GM19328 (cell line): ENCODE measurements at regions not wholly inside any gene's neighbourhood (a gene's known extent, or its start where the extent isn't known, plus 50 kb on each side); places are given as distances from the start of the nearest gene placed in this dataset.

Experiments
- ATAC-seq: cut with Tn5 transposase; IDR thresholded peaks from one replicate; pipeline ENCODE4 v1.9.1; 2021; ENCODE audit warnings: mild to moderate bottlenecking, moderate library complexity; ENCODE audit not compliant: unreplicated experiment

GRCh38 chr12:43120150-43120549 is 431.9 kb downstream of the ADAMTS20 start:
- ATAC-seq = no peak

GRCh38 chr12:43118881-43119280 is 433.1 kb downstream of the ADAMTS20 start:
- no peak for ATAC-seq

- ATAC-seq = no peak
These were observed 433.8 kb downstream of the ADAMTS20 start for GRCh38 chr12:43118234-43118633.

GRCh38 chr12:43117226-43117930 is 434.6 kb downstream of the ADAMTS20 start:
- no peak for ATAC-seq

GRCh38 chr12:43115441-43116160 is 436.4 kb downstream of the ADAMTS20 start:
- no peak for ATAC-seq

GRCh38 chr12:43114316-43114715 is 437.7 kb downstream of the ADAMTS20 start:
- no peak for ATAC-seq

- ATAC-seq = no peak
These were observed 438.4 kb downstream of the ADAMTS20 start for GRCh38 chr12:43113616-43114015.

- no peak for ATAC-seq
These were observed 438.9 kb downstream of the ADAMTS20 start for GRCh38 chr12:43113135-43113534.

GRCh38 chr12:43112101-43112920 is 439.7 kb downstream of the ADAMTS20 start:
- no peak for ATAC-seq

GRCh38 chr12:43111608-43112007 is 440.4 kb downstream of the ADAMTS20 start:
- ATAC-seq = no peak

- ATAC-seq = no peak
These were observed 442.2 kb downstream of the ADAMTS20 start for GRCh38 chr12:43109631-43110345.

- no peak for ATAC-seq
These were observed 443.3 kb downstream of the ADAMTS20 start for GRCh38 chr12:43108656-43109055.

- no peak for ATAC-seq
These were observed 444.8 kb downstream of the ADAMTS20 start for GRCh38 chr12:43107026-43107775.

GRCh38 chr12:43106355-43106754 is 445.6 kb downstream of the ADAMTS20 start:
- no peak for ATAC-seq

- no peak for ATAC-seq
These were observed 446.5 kb downstream of the ADAMTS20 start for GRCh38 chr12:43105426-43105981.

- no peak for ATAC-seq
These were observed 447.5 kb downstream of the ADAMTS20 start for GRCh38 chr12:43104494-43104893.

- no peak for ATAC-seq
These were observed 448.1 kb downstream of the ADAMTS20 start for GRCh38 chr12:43103866-43104265.

- ATAC-seq = no peak
These were observed 449.3 kb downstream of the ADAMTS20 start for GRCh38 chr12:43102546-43103264.

- no peak for ATAC-seq
These were observed 451.8 kb downstream of the ADAMTS20 start for GRCh38 chr12:43100231-43100630.
